Smooth muscle cell (in vitro differentiated cells): ENCODE measurements at regions not wholly inside any gene's neighbourhood (a gene's known extent, or its start where the extent isn't known, plus 50 kb on each side); places are given as distances from the start of the nearest gene placed in this dataset.

Source experiments
- DNase-seq: peaks from one replicate; lab custom pipeline; 2025; ENCODE audit not compliant: unreplicated experiment; lab: John Stamatoyannopoulos, UW
- H2AFZ ChIP-seq: fragments of 200-600 bp; sonication (generic); 2 replicates; pipeline ENCODE4 v1.6.0; 2016; ENCODE audit warnings: antibody characterized with exemption, low read depth, mild to moderate bottlenecking
- H3F3A ChIP-seq: fragments of 200-600 bp; sonication (generic); 2 replicates; pipeline ENCODE4 v1.6.0; 2017; ENCODE audit warnings: antibody characterized with exemption, low read depth
- H3K27ac ChIP-seq: fragments of 200-600 bp; sonication (generic); 2 replicates; pipeline ENCODE4 v1.5.1; 2016; ENCODE audit warnings: low read depth, mild to moderate bottlenecking
- H3K27me3 ChIP-seq: fragments of 200-600 bp; sonication (generic); 2 replicates; pipeline ENCODE4 v1.6.1; 2016; ENCODE audit warnings: low read depth, mild to moderate bottlenecking
- H3K36me3 ChIP-seq: fragments of 200-600 bp; sonication (generic); 2 replicates; pipeline ENCODE4 v1.5.1; 2016; ENCODE audit warnings: low read depth
- H3K4me1 ChIP-seq: fragments of 200-600 bp; sonication (generic); 2 replicates; pipeline ENCODE4 v1.5.1; 2016; ENCODE audit warnings: low read depth
- H3K4me2 ChIP-seq: fragments of 200-600 bp; sonication (generic); 2 replicates; pipeline ENCODE4 v1.6.0; 2016; ENCODE audit warnings: mild to moderate bottlenecking
- H3K4me3 ChIP-seq: fragments of 200-600 bp; sonication (generic); 2 replicates; pipeline ENCODE4 v1.5.1; 2016; ENCODE audit warnings: mild to moderate bottlenecking
- H3K79me2 ChIP-seq: fragments of 200-600 bp; sonication (generic); 2 replicates; pipeline ENCODE4 v1.6.0; 2016; ENCODE audit warnings: low read depth, mild to moderate bottlenecking
- H3K9ac ChIP-seq: fragments of 200-600 bp; sonication (generic); 2 replicates; pipeline ENCODE4 v1.6.0; 2016; ENCODE audit warnings: low read depth
- H3K9me3 ChIP-seq: fragments of 200-600 bp; sonication (generic); replicated peaks from 2 replicates; pipeline ENCODE4 v1.5.1; 2016; ENCODE audit warnings: low read depth
- H4K20me1 ChIP-seq: fragments of 200-600 bp; sonication (generic); 2 replicates; pipeline ENCODE4 v1.6.0; 2016; ENCODE audit warnings: low read depth
- CTCF ChIP-seq: fragments of 200-600 bp; sonication (generic); IDR thresholded peaks from 2 replicates; pipeline ENCODE4 v1.5.1; 2017; ENCODE audit warnings: borderline replicate concordance, mild to moderate bottlenecking, antibody characterized with exemption; ENCODE audit not compliant: insufficient read depth, poor library complexity, severe bottlenecking
- WGBS: methylation state at CpG from one replicate; pipeline ENCODE4 v1.1.7; 2016; ENCODE audit warnings: low lambda C conversion rate; 5-methylcytosine and 5-hydroxymethylcytosine counted together

DNA sequence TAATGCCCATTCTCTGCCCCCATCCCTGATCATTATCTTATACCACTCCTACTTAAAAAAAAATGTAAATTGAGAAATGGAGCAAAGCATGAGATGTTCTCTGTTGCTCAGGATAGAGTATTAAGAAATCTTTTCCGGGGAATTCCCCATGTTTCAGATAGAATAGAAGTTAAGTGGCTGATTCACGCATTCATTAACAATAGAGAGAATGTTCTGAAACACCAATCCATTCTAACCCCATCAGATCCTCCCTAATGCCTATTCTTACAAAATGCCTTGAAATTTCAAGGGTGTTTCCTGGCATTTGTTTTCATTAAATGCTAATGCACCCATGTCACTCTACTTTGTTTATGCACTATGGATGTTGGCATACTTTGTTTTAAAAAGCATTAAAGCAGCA lies 101.1 kb downstream of the AREG start:
- Histone ChIP-seq H3K27ac (peak overlapping the region; percentile 92), H3K4me1 (peaks cover 6% of the 10 kb centered on the region), H2AFZ (no peak overlapping the region), H3K4me2 (no peak overlapping the region), H3K36me3 (no peaks in the 10 kb centered on the region), H3K79me2 (no peaks in the 10 kb centered on the region), H3K4me3 (no peak overlapping the region), H3K9me3 (no peaks in the 10 kb centered on the region), H3K27me3 (no peaks in the 10 kb centered on the region), H3F3A (no peaks in the 10 kb centered on the region), H4K20me1 (no peaks in the 10 kb centered on the region), H3K9ac (no peak overlapping the region)
- DNase-seq: no peak
- no peak for TF ChIP-seq CTCF
- WGBS: 66% methylated on average over 2 of the region's 2 CpGs

GRCh38 chr4:74547042-74547441 lies 102.1 kb downstream of the AREG start:
- Histone ChIP-seq H3F3A (no peaks in the 10 kb centered on the region), H3K4me2 (no peak overlapping the region), H3K79me2 (no peaks in the 10 kb centered on the region), H4K20me1 (no peaks in the 10 kb centered on the region), H2AFZ (no peak overlapping the region), H3K4me1 (peaks cover 6% of the 10 kb centered on the region), H3K27ac (no peak overlapping the region), H3K36me3 (no peaks in the 10 kb centered on the region), H3K9me3 (no peaks in the 10 kb centered on the region), H3K27me3 (no peaks in the 10 kb centered on the region), H3K4me3 (no peak overlapping the region), H3K9ac (no peak overlapping the region)
- no peak for DNase-seq
- no peak for TF ChIP-seq CTCF

GRCh38 chr4:74548561-74548960 lies 103.6 kb downstream of the AREG start:
- Histone ChIP-seq H3K27ac (no peak overlapping the region), H3K79me2 (no peaks in the 10 kb centered on the region), H3K36me3 (no peaks in the 10 kb centered on the region), H2AFZ (no peak overlapping the region), H3F3A (no peaks in the 10 kb centered on the region), H3K4me1 (peaks cover 6% of the 10 kb centered on the region), H3K9ac (no peak overlapping the region), H3K9me3 (no peaks in the 10 kb centered on the region), H3K4me3 (no peak overlapping the region), H4K20me1 (no peaks in the 10 kb centered on the region), H3K4me2 (no peak overlapping the region), H3K27me3 (no peaks in the 10 kb centered on the region)
- WGBS: 82% methylated on average over 2 of the region's 2 CpGs
- TF ChIP-seq CTCF: no peak
- DNase-seq: no peak

DNA sequence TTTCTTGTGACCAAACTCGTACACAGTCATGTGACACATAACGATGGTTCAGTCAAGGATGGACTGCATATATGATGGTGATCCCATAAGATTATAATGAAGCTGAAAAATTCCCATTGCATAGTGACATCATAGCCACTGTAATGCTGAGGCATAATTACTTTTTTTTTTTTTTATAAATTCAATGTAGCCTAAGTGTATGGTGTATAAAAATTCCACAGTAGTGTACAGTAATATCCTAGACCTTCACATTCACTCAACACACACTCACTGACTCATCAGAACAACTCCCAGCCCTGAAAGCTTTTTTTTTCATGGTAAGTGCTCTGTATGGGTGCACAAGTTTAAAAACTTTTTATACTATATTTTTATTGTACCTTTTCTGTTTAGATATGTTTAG lies 105.0 kb downstream of the AREG start:
- no peak overlapping the region for H2AFZ ChIP-seq
- H3K27ac ChIP-seq: no peak overlapping the region
- DNase-seq: no peak
- no peaks in the 10 kb centered on the region for H3K36me3 ChIP-seq
- H3K9me3 ChIP-seq: no peaks in the 10 kb centered on the region
- no peak overlapping the region for H3K9ac ChIP-seq
- WGBS: 94% methylated on average over 2 of the region's 2 CpGs
- H4K20me1 ChIP-seq: no peaks in the 10 kb centered on the region
- TF ChIP-seq CTCF: no peak
- no peak overlapping the region for H3K4me2 ChIP-seq
- peaks cover 3% of the 10 kb centered on the region for H3K4me1 ChIP-seq
- H3K79me2 ChIP-seq: no peaks in the 10 kb centered on the region
- no peak overlapping the region for H3K4me3 ChIP-seq
- H3K27me3 ChIP-seq: no peaks in the 10 kb centered on the region
- H3F3A ChIP-seq: no peaks in the 10 kb centered on the region
